ENCODE measurements at regions not wholly inside any gene's neighbourhood (a gene's known extent, or its start where the extent isn't known, plus 50 kb on each side); places are given as distances from the start of the nearest gene placed in this dataset.
"Not testable (repeated sequence)": the region's sequence is repeated elsewhere in the genome, so short reads cannot be mapped to it uniquely, and the experiment has no call there.

DNA sequence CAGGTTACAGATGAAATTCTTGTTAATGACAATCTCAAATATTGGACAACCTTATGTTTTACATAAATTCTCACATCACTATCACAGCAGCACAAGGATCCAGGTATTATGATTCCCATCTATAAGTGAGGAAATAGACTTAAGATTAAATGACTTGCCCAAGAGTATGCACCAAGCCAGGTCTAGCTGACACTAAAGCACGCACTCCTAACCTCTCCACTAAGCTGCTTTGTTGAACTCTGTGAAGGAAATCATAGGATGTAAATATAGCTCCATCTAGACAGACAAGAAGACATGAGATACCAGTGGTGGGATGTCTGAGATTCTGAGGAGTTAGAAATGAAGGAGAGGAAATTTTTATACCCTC lies 87.9 kb downstream of the PHLDA1 start:
- DNase-seq (ENCODE audit: low read depth): no peak

DNA sequence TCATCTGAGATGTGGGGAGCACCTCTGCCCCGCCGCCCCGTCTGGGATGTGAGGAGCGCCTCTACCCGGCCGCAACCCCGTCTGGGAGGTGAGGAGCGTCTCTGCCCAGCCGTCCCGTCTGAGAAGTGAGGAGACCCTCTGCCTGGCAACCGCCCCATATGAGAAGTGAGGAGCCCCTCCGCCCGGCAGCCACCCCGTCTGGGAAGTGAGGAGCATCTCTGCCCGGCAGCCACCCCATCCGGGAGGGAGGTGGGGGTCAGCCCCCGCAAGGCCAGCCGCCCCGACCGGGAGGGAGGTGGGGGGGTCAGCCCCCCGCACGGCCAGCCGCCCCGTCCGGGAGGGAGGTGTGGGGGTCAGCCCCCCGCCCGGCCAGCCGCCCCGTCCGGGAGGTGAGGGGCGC lies 89.9 kb downstream of the PHLDA1 start:
- DNase-seq (ENCODE audit: low read depth): not testable (repeated sequence)

DNA sequence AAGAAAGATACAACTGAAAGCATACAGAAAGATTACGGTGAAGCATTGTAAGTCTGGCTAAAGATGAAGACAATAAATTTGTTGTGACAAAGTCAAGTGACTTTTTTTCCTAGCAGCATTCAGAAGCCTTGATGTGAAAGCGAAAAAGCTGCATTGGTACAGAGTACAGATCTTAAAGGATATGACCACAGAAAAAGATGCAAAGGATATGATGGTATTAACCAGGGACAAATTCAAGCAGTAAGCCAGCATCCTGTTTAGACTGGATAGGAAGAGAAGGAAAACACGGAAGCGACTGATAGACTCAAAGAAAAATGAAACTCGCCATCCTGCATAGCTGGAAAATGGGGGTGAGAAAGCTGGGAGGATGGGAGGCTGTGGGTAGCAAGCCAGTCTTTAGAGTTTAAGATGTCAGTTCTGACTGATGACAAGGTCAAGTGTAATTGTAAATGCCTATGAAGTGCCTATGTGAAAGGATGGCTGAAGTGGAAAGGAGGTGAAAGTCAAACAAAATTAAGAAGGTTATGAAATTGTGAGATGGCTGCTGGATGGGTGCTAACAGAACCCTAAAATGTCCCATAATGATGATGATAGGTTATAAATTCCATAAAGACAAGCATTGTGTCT lies 92.4 kb downstream of the PHLDA1 start:
- DNase-seq (ENCODE audit: low read depth): no peak

DNA sequence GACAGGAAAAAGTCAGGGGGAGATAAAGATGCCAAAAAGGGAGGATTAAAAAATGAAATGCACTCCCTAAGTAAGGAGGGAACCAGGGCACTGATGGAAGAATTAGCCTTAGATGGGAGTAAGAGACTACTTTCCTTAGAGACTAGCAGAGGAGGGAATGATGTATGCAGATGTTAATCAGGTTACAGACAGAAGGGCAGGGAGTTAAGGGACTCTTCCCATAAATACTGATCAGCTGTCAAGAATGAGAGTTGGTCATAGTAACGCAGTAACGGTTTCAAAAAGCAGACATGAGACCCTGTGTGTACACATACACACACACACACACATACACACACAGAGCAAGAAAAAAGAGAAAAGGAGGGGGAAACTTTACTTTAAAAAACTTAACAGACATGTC lies 93.4 kb downstream of the PHLDA1 start:
- no peak for DNase-seq (ENCODE audit: low read depth)

DNA sequence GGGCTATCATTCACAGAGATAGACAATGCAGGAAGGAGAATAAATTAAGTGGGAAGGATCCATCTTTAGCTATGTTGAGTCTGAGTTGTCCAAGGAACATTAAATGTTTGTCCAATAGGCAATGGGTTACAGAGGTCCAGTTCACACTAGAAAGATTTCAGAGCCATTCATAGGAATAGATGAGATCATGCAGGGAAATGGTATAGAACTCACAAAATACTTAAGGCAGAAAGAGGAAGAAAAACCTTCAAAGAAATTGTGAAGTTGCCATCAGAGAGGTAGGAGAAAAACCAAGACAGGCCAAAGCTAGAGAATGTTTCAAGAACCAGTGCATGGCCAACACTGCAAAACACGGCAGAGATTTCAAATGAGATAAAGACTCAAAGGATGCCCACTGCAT lies 94.1 kb downstream of the PHLDA1 start:
- DNase-seq (ENCODE audit: low read depth): no peak

DNA sequence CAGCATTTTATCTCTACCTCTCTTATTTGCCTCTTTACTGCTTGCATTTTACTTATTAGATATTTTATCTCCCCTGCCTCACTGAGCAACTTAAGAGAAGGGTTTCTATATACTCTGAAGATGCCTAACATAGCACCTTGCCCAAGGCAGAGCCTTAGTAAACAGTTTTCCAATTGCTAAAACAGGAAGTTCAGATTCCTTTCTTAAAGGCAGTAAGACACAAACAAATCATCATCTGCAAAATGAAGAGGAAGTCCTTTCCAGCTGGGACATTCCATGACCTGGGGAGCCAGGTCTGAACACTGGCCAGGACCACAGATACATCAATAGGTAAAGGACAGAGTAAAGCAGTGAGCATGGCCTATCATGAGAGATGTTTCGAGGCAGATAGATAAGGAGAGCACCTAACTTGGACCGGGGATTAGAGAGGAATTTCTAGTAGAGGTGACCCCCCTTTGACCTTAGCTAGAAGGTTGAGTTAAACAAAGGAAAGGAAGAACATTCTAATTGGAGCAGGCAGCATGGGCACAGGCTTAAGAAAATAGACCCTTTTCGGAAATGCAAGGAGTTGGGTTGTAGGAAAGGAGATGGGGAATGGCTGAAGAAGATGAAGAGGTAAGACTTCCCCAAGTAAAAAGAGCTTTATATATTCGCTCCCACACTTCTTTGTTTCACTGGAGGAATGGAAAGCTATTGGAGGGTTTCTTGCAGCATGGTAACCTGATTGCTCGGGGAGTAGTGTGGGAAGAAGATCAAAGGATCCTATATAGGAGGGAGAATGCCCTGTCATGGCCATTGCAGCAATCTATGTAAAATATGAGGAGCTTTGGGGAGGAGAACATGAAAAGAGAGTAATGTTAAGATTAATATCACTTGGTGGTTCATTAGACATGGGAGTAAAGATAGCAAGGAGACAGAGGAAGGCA lies 94.8 kb downstream of the PHLDA1 start:
- no peak for DNase-seq (ENCODE audit: low read depth)

DNA sequence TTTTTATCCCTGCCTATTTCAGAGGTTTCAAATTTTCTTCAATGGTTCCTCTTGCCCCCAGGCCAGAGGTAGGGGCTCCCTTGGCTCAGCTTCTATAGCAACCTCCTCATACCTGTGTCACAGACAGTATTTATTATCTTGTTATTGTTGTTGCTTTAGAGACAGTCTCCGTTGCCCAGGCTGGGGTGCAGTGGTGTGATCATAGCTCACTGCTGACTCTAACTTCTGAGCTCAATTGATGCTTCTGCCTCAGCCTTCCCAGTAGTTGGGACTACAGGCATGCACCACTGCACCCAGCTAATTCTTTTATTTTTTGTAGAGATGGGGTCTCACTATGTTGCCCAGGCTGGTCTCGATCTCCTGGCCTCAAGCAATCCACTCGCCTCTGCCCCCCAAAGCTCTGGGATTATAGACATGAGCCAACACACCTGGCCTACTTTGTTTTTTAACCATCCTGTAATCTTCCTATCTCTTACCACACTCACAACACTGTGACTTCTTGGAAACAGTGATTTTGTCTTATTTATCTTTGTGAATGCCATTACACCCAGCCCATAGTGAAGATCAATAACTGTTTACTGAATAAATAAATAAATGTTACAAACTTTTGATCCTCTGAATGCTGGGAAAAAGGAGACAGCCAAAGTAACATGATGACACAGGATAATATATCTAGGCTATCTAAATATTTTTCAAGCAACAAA lies 95.9 kb downstream of the PHLDA1 start:
- DNase-seq (ENCODE audit: low read depth): no peak

DNA sequence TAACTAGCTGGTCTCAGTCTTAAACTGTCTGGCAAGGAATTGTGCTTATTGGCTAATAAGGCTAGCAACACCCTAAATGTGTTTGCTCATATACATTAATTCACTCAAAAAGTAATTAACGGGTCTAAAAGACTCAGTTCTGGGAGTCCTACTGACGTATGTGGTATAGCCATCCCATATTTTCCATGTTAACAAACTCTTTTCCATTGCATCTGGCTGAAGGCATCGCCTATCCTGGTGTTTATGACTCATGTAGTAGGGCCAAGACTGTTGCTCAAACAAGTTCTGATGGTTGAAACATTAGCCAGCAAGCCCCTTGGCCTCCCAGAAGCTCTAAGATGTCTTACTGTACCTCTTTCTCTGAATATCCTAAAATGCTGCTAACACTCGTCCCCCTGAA lies 98.5 kb downstream of the PHLDA1 start:
- peak; percentile 85 for DNase-seq (ENCODE audit: low read depth)

DNA sequence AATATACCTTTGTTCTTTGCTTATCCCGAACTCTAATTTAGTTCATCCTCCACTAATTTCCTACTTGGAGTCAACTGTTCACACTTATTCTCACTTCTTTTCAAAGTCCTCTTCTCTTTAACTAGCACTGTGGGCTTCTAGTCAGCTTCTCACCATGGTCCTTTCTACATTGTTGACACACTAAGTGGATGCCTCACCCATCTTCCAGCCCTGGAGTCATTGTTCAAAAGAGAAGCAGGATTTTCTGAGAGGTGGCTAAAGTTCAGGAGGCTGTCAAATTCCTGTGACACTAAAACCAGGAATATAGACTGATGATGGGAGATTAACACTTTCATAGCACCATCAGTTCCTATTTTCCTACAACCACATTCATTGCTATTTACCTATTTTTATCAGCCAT lies 99.3 kb downstream of the PHLDA1 start:
- DNase-seq (ENCODE audit: low read depth): no peak

DNA sequence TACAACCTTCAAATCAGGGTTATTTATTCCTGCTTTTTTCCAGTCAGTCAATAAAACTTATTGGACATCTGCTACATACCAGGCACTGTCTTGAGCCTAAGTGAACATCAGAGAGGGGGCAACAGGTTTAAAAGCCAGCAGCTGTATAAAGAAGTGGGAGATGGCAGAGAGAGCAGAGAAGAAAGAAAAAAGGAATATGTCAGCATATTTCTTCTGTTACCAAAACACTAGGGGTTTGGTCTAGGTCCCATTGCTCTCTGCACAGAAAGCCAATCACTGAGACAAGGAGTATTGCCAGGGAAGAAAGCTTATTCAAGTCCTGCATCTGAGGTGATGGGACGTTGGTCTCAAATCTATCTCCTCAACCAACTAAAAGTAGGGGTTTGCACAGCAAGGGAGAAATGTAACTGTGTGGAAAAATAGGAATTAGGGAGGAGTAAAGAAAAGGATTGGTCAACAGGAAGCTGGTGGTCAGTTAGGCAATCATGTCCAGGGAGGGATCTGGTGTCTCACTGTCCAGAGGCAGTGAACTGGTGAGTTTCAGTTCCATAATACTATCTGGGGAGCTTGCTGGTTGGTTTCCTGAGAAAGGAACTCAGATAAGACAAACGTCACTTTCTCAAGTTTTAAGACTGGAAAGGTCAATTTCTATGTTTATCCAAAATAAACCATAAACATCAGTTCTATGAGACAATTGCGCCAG lies 107.5 kb downstream of the PHLDA1 start:
- no peak for DNase-seq (ENCODE audit: low read depth)

DNA sequence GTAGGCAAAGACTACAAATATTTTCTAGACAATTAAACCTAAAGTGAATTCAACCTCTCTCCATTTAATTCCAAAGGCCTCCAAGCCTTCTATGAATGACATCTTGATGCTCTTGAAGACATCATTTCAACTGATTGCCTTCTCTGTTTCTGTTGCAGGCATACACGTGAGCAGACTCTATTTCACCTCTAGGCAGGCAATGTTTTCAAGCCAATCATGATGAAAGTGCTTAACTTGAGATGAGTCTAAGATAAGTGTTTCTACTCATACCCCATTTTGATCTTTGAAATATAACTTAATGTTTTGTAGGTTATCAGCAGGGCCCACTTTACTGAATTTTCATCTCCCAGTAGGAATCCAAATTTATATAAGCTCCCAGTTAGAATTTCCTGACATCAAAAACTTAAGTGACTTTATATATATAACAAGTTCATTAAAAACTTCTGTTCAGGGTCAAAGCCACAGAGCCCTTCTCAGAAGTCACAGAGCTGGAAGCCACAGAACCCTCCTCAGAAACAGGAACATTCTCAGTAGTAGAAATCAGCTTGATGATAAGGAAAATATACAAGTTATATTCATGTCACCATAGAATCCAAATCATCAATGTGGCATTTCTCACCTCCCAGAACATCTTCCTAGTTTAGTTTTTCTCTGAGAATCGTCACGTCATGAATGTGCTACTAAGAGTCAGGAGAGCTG lies 108.5 kb downstream of the PHLDA1 start:
- no peak for DNase-seq (ENCODE audit: low read depth)

DNA sequence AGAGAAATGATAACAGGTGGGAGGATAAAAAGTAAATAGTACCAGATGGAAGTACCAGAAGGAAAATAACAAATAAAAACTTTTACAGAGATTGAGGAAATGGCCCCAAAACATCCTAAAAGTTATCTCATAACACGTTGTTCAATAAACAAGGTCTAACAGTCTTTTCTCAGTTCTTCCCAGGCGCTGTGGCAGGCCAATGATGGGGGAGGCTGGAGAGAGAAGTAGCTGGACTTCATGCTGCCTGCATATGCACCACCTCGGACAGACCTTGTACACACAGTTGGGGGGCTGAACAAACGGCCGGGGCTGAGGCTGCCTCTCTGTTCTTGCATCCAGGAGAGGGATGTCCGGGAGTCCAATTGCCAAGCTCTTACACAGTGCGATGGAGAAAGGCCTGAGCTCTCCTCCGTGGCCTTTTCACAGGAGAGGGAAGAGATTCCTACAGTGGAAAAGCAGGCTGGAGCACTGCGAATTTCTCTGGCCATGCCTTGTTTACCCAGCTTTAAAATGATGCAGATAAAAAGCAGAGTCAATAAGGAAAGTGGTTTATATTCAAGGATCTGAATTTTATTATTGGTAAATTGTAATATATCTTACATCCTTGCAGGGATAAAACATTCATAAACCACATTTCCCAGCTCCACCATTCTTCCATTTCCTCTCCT lies 109.8 kb downstream of the PHLDA1 start:
- no peak for DNase-seq (ENCODE audit: low read depth)

DNA sequence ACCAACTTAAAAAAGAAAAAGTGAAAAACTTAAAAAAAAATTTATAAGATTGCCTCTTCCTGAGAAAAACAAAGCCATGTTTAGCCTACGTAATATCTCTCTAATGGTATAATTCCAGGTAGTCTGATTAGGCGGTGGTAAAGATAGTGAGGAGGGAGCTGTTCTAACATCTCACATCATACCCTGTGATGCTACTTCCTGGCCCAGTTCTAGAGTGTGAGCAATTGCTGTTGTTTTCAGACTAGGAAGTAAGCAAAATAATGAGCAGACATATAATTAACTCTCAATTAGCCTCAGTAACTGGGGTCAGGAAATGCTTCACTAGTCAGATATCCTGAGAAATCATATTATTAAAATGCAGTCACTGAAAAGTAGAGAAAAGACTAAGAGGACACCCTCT lies 113.9 kb downstream of the PHLDA1 start:
- no peak for DNase-seq (ENCODE audit: low read depth)

DNA sequence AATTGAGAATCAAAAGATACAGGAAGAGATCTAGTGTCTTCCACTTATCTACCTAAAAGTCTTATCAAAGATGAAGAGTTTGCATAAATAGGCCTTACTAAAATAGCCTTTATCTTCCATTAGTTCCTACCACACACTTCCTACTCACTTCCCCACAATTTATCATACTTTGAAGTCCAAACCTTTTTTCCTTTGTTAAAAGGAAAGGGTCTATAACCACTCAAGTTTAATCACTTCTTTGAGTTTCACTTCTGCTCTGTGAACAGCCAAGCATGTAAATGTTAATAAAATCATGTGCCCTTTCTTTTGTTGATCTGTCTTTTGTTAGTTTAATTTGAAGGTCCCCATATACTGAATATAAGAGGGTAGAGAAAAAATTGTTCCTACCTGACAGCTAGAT lies 114.5 kb downstream of the PHLDA1 start:
- DNase-seq (ENCODE audit: low read depth): no peak

DNA sequence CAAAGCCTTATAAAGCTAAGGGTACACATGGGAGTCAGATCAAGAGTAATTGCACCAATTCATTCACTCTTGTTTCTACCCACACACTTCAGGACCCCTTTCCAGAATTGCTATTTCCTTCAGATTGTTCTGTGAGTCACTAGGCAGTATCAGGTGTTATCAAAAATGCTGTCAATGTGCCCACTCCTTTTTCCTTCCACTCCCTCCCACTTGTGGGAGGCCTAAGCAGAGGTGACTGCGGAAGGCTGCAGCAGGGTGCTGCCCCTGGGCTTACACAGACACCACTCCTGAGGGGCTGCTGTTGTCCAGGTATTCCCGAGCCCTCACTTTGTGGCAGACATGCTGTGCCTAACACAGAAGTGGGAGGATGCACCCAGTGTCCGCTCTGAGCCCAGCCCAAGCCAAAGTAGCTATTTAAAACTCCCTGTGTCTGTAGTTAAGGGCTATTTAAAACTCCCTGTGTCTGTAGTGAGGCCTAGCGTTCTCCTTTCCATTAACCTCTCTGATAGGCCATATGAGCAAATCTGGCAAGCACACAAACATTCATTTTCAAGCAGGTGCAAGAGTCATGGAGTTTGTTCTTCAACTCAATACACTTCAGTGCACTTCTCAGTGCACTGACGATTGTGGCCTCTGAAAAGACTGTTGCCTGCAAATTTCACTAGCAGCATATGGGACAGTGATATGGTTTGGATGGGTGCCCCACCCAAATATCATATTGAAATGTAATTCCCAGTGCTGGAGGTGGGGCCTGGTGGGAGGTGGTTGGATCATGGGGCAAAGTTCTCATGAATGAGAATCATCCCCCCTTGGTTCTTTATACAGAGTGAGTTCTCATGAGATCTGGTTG lies 117.8 kb downstream of the PHLDA1 start:
- DNase-seq (ENCODE audit: low read depth): no peak

DNA sequence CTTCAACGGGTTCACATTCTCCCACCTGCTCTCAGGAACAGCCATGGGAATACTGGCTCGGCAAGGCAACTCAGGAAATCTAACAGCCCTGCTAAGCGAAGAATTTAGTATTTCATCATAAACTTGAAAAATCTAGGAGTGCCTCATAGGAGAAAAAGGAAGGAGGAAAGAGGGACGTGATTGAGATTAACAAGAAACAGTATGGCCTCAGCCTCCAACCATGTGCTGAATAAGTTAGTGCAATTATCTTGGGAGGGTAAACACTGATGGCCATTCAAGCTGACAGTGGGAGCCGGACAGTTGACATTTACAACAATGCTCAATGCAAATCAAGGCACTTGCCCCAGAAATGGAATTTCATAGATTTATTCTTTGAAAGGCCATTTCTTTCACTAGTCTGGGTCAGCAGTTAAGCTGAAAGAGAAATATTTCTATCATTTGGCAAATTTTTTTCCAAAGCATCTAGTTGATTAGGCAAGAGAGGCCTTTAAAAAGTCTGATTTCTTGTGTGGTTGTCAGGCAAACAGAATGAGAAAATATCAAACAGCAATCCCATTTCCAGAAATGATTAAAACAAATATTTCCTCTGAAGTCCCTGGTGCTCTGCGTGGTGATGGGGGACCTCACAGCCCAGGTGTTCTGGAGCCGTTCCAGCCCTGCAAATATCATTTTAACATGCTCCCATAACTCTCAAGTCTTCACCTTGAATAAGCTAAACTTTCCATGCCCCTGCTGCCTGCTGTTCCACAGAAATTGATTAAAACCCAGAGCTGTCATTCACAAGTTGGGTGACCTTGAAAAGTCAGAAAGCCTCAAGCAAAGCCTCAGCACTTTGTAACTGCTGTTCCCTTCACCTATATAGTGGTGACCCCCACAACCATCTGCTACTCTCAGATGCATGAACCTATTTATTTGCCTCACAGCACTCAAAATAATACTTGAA lies 121.6 kb downstream of the PHLDA1 start:
- DNase-seq (ENCODE audit: low read depth): no peak

DNA sequence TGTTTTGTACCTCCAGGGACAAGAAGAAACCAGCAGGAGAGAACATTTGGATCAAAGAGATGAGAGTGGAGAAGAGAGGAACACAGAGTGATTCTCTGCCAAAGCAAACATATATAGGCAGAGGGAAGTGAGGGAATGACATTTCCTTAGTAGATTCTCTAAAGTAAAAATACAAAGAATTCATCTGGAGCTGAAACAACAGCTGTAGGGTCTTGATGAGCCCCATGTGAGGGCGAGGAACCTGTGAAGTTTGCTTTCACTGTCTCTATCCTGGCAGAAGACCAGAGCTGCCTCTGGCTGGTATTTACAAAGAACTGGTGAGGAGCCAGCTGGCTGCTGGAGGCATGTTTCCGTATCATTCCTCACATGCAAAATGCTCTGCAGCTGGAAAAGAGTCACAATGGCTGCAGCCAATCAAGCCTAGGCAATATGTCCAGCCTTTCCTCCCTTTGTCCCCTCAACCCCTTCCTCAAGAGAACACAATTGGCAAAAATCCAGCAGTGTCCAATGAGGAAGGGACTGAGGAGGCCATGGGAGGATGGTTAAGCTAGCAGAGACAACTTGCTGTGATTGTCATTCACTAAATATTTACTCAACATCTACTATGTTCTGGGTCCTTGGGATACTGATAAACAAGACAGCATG lies 122.5 kb downstream of the PHLDA1 start:
- DNase-seq (ENCODE audit: low read depth): no peak

DNA sequence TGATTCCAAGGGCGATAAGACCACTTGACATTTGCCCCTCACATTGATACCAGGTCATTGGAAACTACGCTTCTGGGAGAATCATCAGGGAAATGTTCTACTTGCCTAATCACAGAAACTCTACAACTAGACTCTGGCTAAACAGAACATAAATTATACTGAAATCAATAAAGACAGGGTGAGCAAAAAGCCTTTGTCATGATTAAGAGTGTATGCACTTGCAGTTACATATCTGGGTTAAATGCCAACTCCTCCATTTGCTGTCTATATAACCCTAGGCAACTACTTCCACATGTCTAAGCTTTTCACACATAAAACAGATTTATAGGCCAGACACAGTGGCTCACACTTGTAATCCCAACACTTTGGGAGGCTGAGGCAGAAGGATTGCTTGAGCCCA lies 125.7 kb downstream of the PHLDA1 start:
- DNase-seq (ENCODE audit: low read depth): no peak

DNA sequence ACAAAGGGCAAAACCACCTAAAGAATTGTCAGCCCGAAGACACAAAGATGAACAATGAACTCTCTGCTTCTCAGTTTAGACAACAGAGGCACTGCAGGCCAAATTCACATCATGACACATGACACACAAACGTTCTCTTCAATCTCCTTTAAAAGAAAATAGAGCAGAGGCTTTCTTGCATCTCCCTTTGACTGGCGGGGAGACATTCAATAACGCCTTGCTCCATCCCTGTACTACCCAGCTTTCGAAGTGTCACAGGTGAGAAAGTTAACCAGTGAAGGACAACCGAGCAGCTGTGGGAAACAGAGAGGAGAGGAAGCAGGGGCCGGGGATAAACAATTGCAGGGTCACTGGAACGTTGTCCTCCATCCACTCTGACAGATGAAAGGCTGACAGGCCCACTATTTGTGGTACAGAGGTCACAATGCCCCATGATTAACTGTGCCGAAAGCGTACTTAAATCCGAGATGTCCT lies 130.8 kb downstream of the PHLDA1 start:
- DNase-seq (ENCODE audit: low read depth): no peak

Measured in non-pigmented ciliary epithelial cell (primary cell).